ENCODE measurements at regions not wholly inside any gene's neighbourhood (a gene's known extent, or its start where the extent isn't known, plus 50 kb on each side); places are given as distances from the start of the nearest gene placed in this dataset.

DNA sequence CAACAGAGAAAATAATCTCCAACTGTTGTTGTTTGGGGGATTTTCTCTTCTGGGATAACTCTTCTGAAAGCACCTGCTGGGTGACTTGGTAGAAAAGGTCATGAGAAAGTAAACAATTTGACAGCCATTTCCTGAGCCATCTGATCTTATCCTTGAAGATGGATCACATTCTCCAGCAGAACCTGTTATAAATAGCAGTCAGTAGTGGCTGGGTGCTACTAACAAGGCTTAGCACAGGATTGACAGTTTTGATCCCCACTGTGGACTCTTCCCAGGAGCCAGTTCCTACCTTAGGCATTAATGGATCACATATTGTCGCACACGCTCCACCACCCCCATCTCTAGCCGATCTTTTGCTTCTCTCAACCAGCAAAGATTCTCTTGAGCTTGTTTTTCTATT lies 220.2 kb downstream of the PLK2 start:
- TF ChIP-seq, protein P1, sequence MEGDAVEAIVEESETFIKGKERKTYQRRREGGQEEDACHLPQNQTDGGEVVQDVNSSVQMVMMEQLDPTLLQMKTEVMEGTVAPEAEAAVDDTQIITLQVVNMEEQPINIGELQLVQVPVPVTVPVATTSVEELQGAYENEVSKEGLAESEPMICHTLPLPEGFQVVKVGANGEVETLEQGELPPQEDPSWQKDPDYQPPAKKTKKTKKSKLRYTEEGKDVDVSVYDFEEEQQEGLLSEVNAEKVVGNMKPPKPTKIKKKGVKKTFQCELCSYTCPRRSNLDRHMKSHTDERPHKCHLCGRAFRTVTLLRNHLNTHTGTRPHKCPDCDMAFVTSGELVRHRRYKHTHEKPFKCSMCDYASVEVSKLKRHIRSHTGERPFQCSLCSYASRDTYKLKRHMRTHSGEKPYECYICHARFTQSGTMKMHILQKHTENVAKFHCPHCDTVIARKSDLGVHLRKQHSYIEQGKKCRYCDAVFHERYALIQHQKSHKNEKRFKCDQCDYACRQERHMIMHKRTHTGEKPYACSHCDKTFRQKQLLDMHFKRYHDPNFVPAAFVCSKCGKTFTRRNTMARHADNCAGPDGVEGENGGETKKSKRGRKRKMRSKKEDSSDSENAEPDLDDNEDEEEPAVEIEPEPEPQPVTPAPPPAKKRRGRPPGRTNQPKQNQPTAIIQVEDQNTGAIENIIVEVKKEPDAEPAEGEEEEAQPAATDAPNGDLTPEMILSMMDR (conservative IDR thresholded peaks at IDR 0.05; ENCODE audit: low read depth, low read length) = no peak
- TF ChIP-seq EZH2 (IDR thresholded peaks at IDR 0.05; ENCODE audit: borderline replicate concordance, low read depth, low read length, poor library complexity, severe bottlenecking) = no peak
- CTCF ChIA-PET = no interaction called here
- no TSS peak for BruUV-seq (replicated peaks)
- Histone ChIP-seq H3K27me3 (replicated peaks; ENCODE audit: insufficient read depth, low read depth, low read length, poor library complexity) (no peaks in the 10 kb centered on the region), H3K27ac (ENCODE audit: low read depth, low read length, poor library complexity, severe bottlenecking) (no peak overlapping the region), H3K4me3 (ENCODE audit: low read depth, low read length, poor library complexity, severe bottlenecking) (no peak overlapping the region), H3K4me1 (ENCODE audit: insufficient read depth, low read length, poor library complexity, severe bottlenecking) (no peaks in the 10 kb centered on the region), H3K9me3 (ENCODE audit: low read depth, low read length, poor library complexity, severe bottlenecking) (no peaks in the 10 kb centered on the region), H3K36me3 (ENCODE audit: insufficient read depth, low read length, poor library complexity, severe bottlenecking) (no peaks in the 10 kb centered on the region)
- DNase-seq (ENCODE audit: low spot score) = no peak
- intact Hi-C loops (cut with micrococcal nuclease; ENCODE audit: unreplicated experiment) = no loop called here
- POLR2A ChIA-PET (ENCODE audit: low non-redundant PET) = no interaction called here

- POLR2A ChIA-PET (ENCODE audit: low non-redundant PET) = no interaction called here
These were observed 220.8 kb downstream of the PLK2 start for GRCh38 chr5:58239045-58239444.

DNA sequence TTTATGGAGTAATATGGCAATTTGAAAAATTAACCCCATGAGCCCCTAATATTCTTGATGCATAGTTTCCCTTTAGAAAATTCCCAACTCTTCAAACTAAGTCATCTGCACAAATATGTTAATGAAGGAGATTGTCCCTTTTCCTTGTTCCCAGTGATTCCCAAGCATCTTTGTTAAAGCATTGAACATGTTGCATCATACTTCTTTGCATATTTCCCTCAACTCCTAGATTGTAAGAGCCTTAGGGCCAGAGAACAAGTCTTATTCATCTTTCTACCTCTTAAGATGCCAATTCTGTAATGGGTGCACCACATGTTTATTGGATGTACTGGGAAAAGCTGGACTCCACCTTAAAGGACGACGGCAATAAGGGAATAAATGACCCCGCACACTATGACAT lies 223.4 kb downstream of the PLK2 start:
- Histone ChIP-seq H3K9me3 (ENCODE audit: low read depth, low read length, poor library complexity, severe bottlenecking) (no peaks in the 10 kb centered on the region), H3K27me3 (replicated peaks; ENCODE audit: insufficient read depth, low read depth, low read length, poor library complexity) (no peaks in the 10 kb centered on the region), H3K4me1 (ENCODE audit: insufficient read depth, low read length, poor library complexity, severe bottlenecking) (no peaks in the 10 kb centered on the region), H3K4me3 (ENCODE audit: low read depth, low read length, poor library complexity, severe bottlenecking) (no peak overlapping the region), H3K36me3 (ENCODE audit: insufficient read depth, low read length, poor library complexity, severe bottlenecking) (no peaks in the 10 kb centered on the region), H3K27ac (ENCODE audit: low read depth, low read length, poor library complexity, severe bottlenecking) (no peak overlapping the region)
- POLR2A ChIA-PET (ENCODE audit: low non-redundant PET) = no interaction called here
- intact Hi-C loops (cut with micrococcal nuclease; ENCODE audit: unreplicated experiment) = no loop called here
- BruUV-seq (replicated peaks) = no TSS peak
- DNase-seq (ENCODE audit: low spot score) = no peak
- CTCF ChIA-PET = no interaction called here
- TF ChIP-seq, protein P1 (conservative IDR thresholded peaks at IDR 0.05; ENCODE audit: low read depth, low read length) = no peak
- TF ChIP-seq EZH2 (IDR thresholded peaks at IDR 0.05; ENCODE audit: borderline replicate concordance, low read depth, low read length, poor library complexity, severe bottlenecking) = no peak

More at GRCh38 chr5:58239045-58239444, 220.8 kb downstream of the PLK2 start:
- no peaks in the 10 kb centered on the region for H3K36me3 ChIP-seq (ENCODE audit: insufficient read depth, low read length, poor library complexity, severe bottlenecking)
- DNase-seq (ENCODE audit: low spot score) = no peak
- H3K4me1 ChIP-seq (ENCODE audit: insufficient read depth, low read length, poor library complexity, severe bottlenecking) = no peaks in the 10 kb centered on the region
- no TSS peak for BruUV-seq (replicated peaks)
- CTCF ChIA-PET = no interaction called here
- H3K27ac ChIP-seq (ENCODE audit: low read depth, low read length, poor library complexity, severe bottlenecking) = no peak overlapping the region
- no peaks in the 10 kb centered on the region for H3K27me3 ChIP-seq (replicated peaks; ENCODE audit: insufficient read depth, low read depth, low read length, poor library complexity)
- intact Hi-C loops (cut with micrococcal nuclease; ENCODE audit: unreplicated experiment) = no loop called here
- no peaks in the 10 kb centered on the region for H3K9me3 ChIP-seq (ENCODE audit: low read depth, low read length, poor library complexity, severe bottlenecking)
- no peak overlapping the region for H3K4me3 ChIP-seq (ENCODE audit: low read depth, low read length, poor library complexity, severe bottlenecking)
- TF ChIP-seq, protein P1 (conservative IDR thresholded peaks at IDR 0.05; ENCODE audit: low read depth, low read length) = no peak
- TF ChIP-seq EZH2 (IDR thresholded peaks at IDR 0.05; ENCODE audit: borderline replicate concordance, low read depth, low read length, poor library complexity, severe bottlenecking) = no peak
